ENCODE measurements at regions not wholly inside any gene's neighbourhood (a gene's known extent, or its start where the extent isn't known, plus 50 kb on each side); places are given as distances from the start of the nearest gene placed in this dataset.
A peak's percentile ranks its signal among the peaks of the same experiment; 100 is the strongest.
"Not testable (repeated sequence)": the region's sequence is repeated elsewhere in the genome, so short reads cannot be mapped to it uniquely, and the experiment has no call there.

DNA sequence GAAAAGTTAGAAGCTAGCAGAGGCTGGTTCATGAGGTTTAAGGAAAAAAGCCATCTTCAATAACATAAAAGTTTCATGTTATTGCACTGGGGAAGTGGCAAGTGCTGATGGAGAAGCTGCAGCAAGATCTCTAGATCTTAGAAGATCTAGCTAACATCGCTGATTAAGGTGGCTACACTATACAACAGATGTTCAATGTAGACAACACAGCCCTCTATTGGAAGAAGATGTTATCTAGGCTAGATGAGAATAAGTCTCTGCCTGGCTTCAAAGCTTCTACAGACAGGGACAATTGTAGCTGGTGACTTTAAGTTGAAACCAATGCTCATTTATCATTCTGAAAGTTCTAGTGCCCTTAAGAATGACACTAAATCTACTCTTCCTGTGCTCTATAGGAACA, 310.3 kb downstream of the KLF13 start:
- H3K9me3 Mint-ChIP-seq; H3K27ac Mint-ChIP-seq; DNase-seq; H3K4me1 Mint-ChIP-seq; intact Hi-C loops (cut with micrococcal nuclease); H3K4me3 Mint-ChIP-seq; H3K36me3 Mint-ChIP-seq (ENCODE audit: low read depth): not testable (repeated sequence)
- peaks cover 31% of the 10 kb centered on the region for H3K27me3 Mint-ChIP-seq

DNA sequence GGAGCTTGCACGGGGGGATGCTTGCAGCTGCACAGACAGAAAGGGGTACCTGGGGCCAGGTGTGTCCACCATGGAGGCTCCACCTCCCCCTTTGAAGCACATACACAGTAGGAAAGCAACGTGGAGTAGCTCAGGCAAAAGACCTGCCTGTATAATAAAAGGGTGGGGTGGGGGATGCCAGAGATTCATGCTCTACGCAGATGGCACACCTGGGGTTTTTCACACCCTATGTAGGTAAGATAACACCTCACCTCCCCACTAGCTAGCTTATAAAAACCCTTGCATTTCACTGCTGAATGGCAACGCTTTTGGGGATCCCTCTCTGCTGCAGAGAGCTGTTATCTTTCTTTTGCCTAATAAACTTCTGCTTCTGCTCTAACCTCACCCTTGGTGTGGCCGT, 317.3 kb downstream of the KLF13 start:
- H3K4me1 Mint-ChIP-seq; H3K27ac Mint-ChIP-seq; intact Hi-C loops (cut with micrococcal nuclease); H3K4me3 Mint-ChIP-seq; H3K36me3 Mint-ChIP-seq (ENCODE audit: low read depth); H3K9me3 Mint-ChIP-seq; DNase-seq: not testable (repeated sequence)
- H3K27me3 Mint-ChIP-seq = peaks cover 38% of the 10 kb centered on the region

DNA sequence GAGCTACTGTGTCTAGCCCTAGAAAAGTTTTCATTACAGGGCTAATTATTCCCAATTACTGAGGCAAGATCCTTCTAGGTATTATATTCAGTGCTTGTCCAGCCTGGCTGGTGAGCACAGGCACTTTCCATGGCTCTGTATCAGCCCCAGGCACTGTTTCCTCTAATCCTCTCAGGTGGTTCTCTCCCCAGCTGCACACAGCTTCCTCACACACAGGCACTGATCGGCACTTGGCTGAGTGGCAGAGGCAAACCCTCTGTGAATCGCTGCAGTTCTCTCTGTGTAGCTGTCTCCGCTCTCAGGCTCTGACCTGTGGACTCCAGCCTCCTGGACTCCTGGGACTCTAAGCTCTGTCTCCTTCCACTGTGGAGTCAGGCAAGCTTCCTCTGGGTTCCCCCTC, 318.1 kb downstream of the KLF13 start:
- H3K4me3 Mint-ChIP-seq; DNase-seq; H3K9me3 Mint-ChIP-seq; H3K27ac Mint-ChIP-seq; H3K4me1 Mint-ChIP-seq; intact Hi-C loops (cut with micrococcal nuclease); H3K36me3 Mint-ChIP-seq (ENCODE audit: low read depth): not testable (repeated sequence)
- H3K27me3 Mint-ChIP-seq = peaks cover 34% of the 10 kb centered on the region

DNA sequence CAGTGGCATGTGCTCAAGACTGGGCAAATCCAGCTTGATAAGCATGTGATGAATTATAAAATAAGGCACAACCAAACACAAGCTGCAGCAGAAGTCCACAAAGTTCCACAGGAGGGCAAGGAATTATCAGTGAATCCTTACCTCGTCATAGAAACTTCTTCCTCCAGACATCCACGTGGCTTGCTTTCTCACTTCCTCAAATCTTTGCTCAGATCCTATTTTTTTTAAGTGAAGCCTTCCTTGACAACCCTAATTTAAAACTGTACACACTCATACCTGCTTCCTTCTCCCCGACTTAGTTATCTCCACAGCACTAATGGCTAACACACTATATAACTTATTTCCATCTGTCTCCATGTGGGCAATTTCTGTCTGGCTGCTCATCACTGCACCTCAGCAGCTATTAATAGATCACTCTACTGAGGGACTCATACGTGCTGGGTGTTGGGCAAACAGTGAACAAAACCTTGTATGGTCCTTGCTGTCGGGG, 320.7 kb downstream of the KLF13 start:
- H3K4me3 Mint-ChIP-seq; H3K27ac Mint-ChIP-seq; intact Hi-C loops (cut with micrococcal nuclease); DNase-seq; H3K36me3 Mint-ChIP-seq (ENCODE audit: low read depth); H3K4me1 Mint-ChIP-seq; H3K9me3 Mint-ChIP-seq: not testable (repeated sequence)
- H3K27me3 Mint-ChIP-seq = peaks cover 27% of the 10 kb centered on the region

DNA sequence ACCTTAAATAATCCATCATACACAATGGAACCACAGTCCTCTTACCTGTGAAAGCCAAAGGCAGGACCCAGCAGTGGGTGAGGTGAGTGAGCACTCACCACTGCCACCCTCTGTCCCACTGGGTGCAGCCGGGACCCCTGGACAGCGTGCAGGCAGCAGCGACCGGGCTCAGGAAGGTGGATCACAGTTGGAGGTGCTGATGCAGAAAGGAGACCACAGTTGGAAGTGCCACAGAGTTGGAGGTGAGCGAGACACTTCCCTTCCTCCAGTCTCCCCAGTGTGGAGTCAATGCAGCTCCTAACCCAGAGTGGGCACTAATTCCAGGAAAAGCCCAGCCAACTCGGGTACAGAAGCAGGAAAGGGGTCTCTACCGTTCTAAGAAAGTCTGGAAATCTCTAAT, 323.0 kb downstream of the KLF13 start:
- intact Hi-C loops (cut with micrococcal nuclease) = loop anchor here (5.0 kb wide), 1 partner anchor 218 kb away; no protein-coding TSS in a partner anchor
- not testable (repeated sequence) for H3K9me3 Mint-ChIP-seq; H3K36me3 Mint-ChIP-seq (ENCODE audit: low read depth); H3K4me3 Mint-ChIP-seq; H3K4me1 Mint-ChIP-seq; DNase-seq; H3K27ac Mint-ChIP-seq
- peaks cover 21% of the 10 kb centered on the region for H3K27me3 Mint-ChIP-seq

DNA sequence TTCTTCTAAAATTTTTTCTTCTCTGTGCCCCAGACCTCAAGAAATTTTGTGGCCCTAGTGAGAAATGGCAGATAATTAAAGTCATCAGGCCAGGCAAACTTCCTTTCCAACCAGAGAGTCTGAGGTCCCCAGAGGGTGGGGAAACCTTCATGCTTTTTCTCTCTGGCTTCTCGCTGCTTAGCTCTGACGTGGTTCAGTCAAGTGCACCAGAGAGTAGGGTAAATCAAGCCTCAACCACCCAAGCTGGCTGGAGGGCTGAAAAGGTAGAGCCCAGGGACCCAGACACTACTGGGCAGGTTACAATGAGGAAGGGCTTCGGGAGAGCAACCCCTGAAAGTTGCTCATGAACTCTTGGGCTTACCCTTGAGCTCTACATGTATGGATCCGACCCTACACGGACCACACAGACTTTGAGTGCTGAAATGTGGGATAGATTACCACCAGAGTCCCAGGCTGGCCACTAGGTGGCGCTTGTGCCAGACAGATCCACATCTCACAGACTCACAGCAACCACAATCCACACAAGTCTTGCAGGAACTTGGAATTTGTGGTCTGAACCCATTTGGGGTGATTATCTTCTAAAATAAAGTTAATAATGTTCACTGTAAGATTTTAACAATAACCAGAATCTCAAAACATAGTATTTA, 323.5 kb downstream of the KLF13 start:
- peak; percentile 85 for DNase-seq
- H3K4me1 Mint-ChIP-seq; H3K4me3 Mint-ChIP-seq; H3K27ac Mint-ChIP-seq; H3K9me3 Mint-ChIP-seq; H3K36me3 Mint-ChIP-seq (ENCODE audit: low read depth): not testable (repeated sequence)
- intact Hi-C loops (cut with micrococcal nuclease) = loop anchor here (5.0 kb wide), 1 partner anchor 217 kb away; no protein-coding TSS in a partner anchor
- peaks cover 18% of the 10 kb centered on the region for H3K27me3 Mint-ChIP-seq

DNA sequence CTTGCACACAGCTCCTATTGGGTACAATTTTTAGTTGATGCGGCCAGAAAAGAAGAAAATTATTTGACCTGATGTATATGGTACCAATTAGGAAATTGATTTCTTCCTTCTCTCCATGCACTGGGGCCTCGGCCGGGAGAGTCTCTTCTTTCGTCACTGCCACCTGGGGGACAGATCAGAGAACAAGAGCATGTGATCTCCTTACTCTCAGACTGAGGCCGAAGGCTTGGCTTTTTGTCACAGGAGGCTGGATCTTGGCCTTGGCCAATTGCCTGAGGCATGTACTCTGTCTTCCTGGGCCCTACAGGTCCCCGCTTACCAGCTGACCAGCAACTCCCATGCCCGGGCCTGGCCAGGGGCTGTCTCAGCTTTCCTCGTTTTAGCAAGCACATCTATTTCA, 330.3 kb downstream of the KLF13 start:
- H3K4me3 Mint-ChIP-seq; DNase-seq; intact Hi-C loops (cut with micrococcal nuclease); H3K9me3 Mint-ChIP-seq; H3K27me3 Mint-ChIP-seq; H3K27ac Mint-ChIP-seq; H3K4me1 Mint-ChIP-seq; H3K36me3 Mint-ChIP-seq (ENCODE audit: low read depth): not testable (repeated sequence)

DNA sequence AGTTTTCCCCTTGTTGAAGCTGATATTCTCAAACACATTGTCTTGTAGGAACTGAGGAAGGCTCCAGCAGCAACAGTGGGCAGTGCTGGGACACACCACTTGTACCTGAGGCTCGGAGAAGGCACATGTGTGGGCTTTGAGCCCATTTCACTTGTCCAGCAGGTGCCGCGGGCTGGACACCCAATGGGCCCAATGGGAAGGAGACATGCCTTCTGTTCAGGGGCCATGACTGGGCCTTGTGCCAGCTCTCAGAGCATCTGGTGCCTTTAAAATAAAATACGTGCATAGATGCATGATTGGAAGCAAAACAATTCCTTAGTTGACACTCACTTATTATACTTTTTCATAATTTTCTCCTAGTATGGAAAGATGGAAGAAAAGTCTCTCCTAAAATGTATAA, 334.2 kb downstream of the KLF13 start:
- H3K4me1 Mint-ChIP-seq = no peaks in the 10 kb centered on the region
- no peak overlapping the region for H3K4me3 Mint-ChIP-seq
- H3K9me3 Mint-ChIP-seq = no peaks in the 10 kb centered on the region
- no peak overlapping the region for H3K27ac Mint-ChIP-seq
- peaks cover 4% of the 10 kb centered on the region for H3K27me3 Mint-ChIP-seq
- DNase-seq = no peak
- no peaks in the 10 kb centered on the region for H3K36me3 Mint-ChIP-seq (ENCODE audit: low read depth)
- intact Hi-C loops (cut with micrococcal nuclease) = no loop called here

DNA sequence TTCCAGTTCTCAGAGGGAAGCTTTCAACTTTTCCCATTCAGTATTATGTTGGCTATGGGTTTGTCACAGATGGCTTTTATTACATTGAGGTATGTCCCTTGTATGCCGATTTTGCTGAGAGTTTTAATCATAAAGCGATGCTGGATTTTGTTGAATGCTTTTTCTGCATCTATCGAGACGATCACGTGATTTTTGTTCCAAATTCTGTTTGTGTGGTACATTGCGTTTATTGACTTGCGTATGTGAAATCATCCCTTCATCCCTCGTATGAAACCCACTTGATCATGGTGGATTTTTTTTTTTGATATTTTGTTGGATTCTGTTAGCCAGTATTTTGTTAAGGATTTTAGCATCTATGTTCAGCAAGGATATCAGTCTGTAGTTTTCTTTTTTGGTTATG, 339.1 kb downstream of the KLF13 start:
- H3K36me3 Mint-ChIP-seq (ENCODE audit: low read depth); H3K4me3 Mint-ChIP-seq; H3K27ac Mint-ChIP-seq; H3K4me1 Mint-ChIP-seq; H3K9me3 Mint-ChIP-seq; H3K27me3 Mint-ChIP-seq; DNase-seq; intact Hi-C loops (cut with micrococcal nuclease): not testable (repeated sequence)

DNA sequence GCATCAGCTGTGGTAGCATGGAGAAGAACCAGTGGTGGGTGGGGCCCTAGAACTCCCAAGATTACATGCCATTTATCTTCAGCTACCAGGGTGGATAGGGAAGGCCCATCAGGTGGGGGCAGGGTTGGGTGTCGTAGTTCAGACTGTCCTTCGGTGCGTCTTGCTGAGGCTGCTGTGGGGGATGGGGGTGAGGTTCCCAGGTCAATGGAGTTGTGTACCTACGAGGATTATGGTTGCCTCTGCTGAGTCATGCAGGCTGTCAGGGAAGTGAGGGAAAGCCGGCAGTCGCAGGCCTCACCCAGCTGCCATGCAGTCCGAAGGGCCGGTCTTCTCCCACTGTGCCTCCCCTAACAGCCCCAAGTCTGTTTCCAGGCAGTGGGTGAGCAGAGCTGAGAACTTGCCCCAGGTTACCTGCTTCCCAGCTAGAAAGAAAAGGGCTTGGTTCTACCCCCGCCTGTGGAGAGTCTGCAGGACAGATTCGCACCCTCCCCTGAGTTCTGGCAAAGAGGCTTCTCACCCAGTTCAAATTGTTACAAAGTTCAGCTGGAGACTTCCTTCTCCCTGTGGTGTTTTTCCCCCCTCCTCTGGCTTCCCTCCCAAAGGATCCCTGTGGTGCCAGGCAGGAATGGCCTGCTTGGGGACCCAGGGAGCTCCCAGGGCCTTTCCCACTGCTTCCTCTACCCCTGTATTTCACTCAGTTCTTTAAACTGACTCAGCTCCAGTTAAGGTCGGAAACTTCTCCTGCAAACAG, 342.7 kb downstream of the KLF13 start:
- H3K36me3 Mint-ChIP-seq (ENCODE audit: low read depth); H3K4me3 Mint-ChIP-seq; H3K27ac Mint-ChIP-seq; H3K9me3 Mint-ChIP-seq; H3K4me1 Mint-ChIP-seq; DNase-seq; intact Hi-C loops (cut with micrococcal nuclease): not testable (repeated sequence)
- peaks cover 11% of the 10 kb centered on the region for H3K27me3 Mint-ChIP-seq

DNA sequence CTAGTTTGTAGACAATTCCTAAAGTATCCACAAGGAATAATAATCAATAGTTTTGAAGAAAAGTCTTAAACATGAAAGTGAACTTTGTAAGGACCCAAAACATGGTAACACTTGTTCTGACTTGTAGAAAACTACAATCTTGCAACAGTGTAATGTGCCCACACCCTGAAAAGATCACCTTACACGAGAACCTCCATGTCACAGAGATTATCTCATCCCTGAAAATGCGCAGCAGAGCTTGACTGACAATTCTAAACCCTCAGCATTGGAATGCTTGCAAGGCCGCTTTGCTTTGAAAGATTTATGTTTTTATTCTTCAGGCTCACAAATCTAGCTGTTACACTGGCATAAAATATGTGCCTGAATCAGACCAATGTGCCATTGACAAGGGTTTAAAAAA, 346.6 kb downstream of the KLF13 start:
- H3K4me1 Mint-ChIP-seq; H3K27me3 Mint-ChIP-seq; DNase-seq; intact Hi-C loops (cut with micrococcal nuclease); H3K4me3 Mint-ChIP-seq; H3K27ac Mint-ChIP-seq; H3K36me3 Mint-ChIP-seq (ENCODE audit: low read depth); H3K9me3 Mint-ChIP-seq: not testable (repeated sequence)

DNA sequence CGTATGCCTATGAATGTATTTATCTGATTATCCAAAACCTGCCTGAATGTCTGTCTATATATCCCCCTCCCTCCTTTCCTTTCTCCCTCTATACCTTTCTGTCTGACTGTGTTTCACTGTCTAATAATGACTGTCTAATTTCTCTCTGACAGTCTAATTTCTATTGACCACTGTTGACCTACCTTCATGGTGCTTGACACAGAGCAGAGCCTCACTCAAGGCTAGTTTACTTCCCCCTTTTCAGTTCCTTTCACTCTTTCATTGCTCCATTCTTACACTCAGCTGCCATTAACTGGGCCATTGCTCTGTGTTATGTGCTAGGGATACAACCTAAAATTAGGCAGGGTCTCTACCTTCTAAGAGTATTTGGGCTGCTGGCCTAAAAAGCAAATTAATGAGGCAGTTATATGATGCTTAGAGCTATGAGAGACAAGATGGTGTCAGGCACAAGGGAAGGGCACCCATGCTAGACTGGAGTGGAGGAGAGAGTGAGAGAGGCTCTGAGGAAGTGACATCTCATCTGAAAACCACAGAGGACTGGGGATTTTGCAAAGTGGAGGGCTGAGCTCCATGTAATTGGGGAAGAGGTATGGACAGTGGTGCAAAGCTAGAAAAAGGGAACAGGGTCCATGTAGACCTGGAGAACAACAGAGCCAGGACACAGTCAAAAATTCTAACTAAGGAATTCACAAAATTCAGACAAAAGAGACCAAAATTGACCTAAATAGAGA, 348.6 kb upstream of the CHRNA7 start:
- H3K36me3 Mint-ChIP-seq (ENCODE audit: low read depth); DNase-seq; H3K27ac Mint-ChIP-seq; H3K9me3 Mint-ChIP-seq; H3K27me3 Mint-ChIP-seq; H3K4me3 Mint-ChIP-seq; intact Hi-C loops (cut with micrococcal nuclease); H3K4me1 Mint-ChIP-seq: not testable (repeated sequence)

DNA sequence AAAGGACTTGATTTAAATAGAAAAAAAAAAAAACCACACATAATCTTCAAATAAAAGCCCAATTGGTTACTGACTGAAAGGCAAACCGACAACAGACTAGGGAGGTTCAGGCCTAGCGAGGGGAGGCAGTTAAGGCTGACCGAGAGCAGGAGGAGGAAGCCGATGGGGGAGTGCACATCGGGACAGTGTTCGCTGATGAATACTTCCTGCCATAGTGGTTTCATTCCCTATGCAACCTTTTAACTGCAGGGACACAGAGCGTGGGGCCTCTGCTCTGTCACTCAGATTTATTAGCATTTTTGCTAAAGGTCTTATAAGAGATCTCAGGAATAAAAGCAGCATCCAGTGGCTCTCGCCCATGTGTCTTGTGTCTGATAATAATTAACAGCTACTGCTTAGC, 343.2 kb upstream of the CHRNA7 start:
- H3K27me3 Mint-ChIP-seq; DNase-seq; H3K9me3 Mint-ChIP-seq; H3K4me1 Mint-ChIP-seq; intact Hi-C loops (cut with micrococcal nuclease); H3K36me3 Mint-ChIP-seq (ENCODE audit: low read depth); H3K4me3 Mint-ChIP-seq; H3K27ac Mint-ChIP-seq: not testable (repeated sequence)

DNA sequence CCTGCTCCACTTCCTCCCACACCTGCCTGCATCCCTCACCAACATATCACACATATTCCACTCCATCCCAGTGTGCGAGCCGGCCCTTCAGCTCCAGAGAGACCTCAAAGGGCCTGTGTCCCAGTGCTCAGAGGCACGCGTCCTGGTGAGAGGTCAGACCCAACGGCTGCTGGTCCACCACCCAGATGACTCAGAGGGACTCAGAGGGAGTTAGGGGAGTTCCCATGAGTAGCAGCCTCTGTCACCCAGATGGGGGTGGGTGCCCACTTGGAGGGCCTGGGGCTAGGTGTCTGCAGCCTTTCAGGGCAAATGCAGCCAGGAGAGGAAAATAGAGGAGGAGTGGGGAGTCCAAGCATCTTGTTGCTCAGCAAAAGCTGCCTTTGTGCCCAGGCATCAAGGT, 333.8 kb upstream of the CHRNA7 start:
- intact Hi-C loops (cut with micrococcal nuclease); H3K9me3 Mint-ChIP-seq; H3K27me3 Mint-ChIP-seq: not testable (repeated sequence)

More for the DNA sequence above, 333.8 kb upstream of the CHRNA7 start:
- not testable (repeated sequence) for H3K4me3 Mint-ChIP-seq; H3K27ac Mint-ChIP-seq; H3K36me3 Mint-ChIP-seq (ENCODE audit: low read depth); H3K4me1 Mint-ChIP-seq; DNase-seq

Measured in activated CD4-positive, alpha-beta T cell treated with anti-CD3 and anti-CD28 coated beads, Interleukin-2, amount 10 ng/mL, durations not matched to agents 24 days and 14 days (primary cell).